HepG2 (cell line): ENCODE measurements at regions not wholly inside any gene's neighbourhood (a gene's known extent, or its start where the extent isn't known, plus 50 kb on each side); places are given as distances from the start of the nearest gene placed in this dataset.

Experiments
- ATAC-seq: fragments of 200-7000 bp; cut with Tn5 transposase; 3 replicates; pipeline ENCODE4 v1.9.1; 2020; ENCODE audit warnings: mild to moderate bottlenecking, moderate library complexity
- BruUV-seq: library from RNA; stranded (reverse); fragments of 400-500 nt; replicated peaks from 2 replicates; lab custom pipeline; 2021; lab: Mats Ljungman, UMichigan
- CTCF ChIA-PET: fragments of 300-600 bp; formaldehyde crosslinking; extraction: SDS; loops from one replicate; lab custom pipeline; 2021; ENCODE audit warnings: low total read pairs, inconsistent platforms, low intra/inter-chr PET ratio; lab: Yijun Ruan, JAX
- POLR2A ChIA-PET: fragments of 350-600 bp; sonication (Branson Sonifier 250); formaldehyde crosslinking; loops from one replicate; lab custom pipeline; 2020; ENCODE audit warnings: antibody characterized with exemption, inconsistent platforms; lab: Yijun Ruan, JAX
- DNase-seq: peaks from one replicate; pipeline ENCODE4 v3.0.0-alpha.2; 2015; ENCODE audit warnings: low spot score
- FAIRE-seq: peaks from 3 replicates; lab custom pipeline; 2011; peaks lifted over from hg19 to GRCh38; lab: Jason Lieb, UNC
- H2AFZ ChIP-seq: one replicate; pipeline ENCODE4 v1.6.1; 2011; ENCODE audit warnings: low read length, inconsistent platforms
- H3K27ac ChIP-seq: fragments of 300-600 bp; 3 replicates; pipeline ENCODE4 v1.8.0; 2011; ENCODE audit warnings: mixed run types, mild to moderate bottlenecking, mixed read lengths, low read length, inconsistent platforms; ENCODE audit not compliant: insufficient read depth; ENCODE audit errors: extremely low read length
- H3K27me3 ChIP-seq, 2 experiments: fragments of 200-600 bp in 1 of 2; 2 replicates in 1 of 2; 3 replicates in 1 of 2; pipeline versions ENCODE4 v1.6.0 to v1.8.0; 2011; ENCODE audit warnings: low read length in 2 of 2, mild to moderate bottlenecking in 2 of 2, moderate library complexity in 2 of 2, inconsistent platforms in 1 of 2; ENCODE audit not compliant: insufficient read depth in 2 of 2, control insufficient read depth in 1 of 2
- H3K36me3 ChIP-seq, 2 experiments: fragments of 200-600 bp in 1 of 2; replicated peaks in 1 of 2; 2 replicates in 1 of 2; 3 replicates in 1 of 2; pipeline versions ENCODE4 v1.5.1 to v1.8.0; 2011; ENCODE audit warnings: low read length in 2 of 2, inconsistent platforms in 1 of 2; ENCODE audit not compliant: insufficient read depth in 2 of 2, control insufficient read depth in 1 of 2
- H3K4me1 ChIP-seq: 2 replicates; pipeline ENCODE4 v1.5.1; 2012; ENCODE audit warnings: low read length, inconsistent platforms; ENCODE audit not compliant: insufficient read depth
- H3K4me2 ChIP-seq: 2 replicates; pipeline ENCODE4 v1.6.0; 2011; ENCODE audit warnings: low read depth, low read length, inconsistent platforms
- H3K4me3 ChIP-seq, 3 experiments: fragments of 200-600 bp in 1 of 3; sonication (generic), shearing (Covaris generic) in 1 of 3; replicated peaks in 1 of 3; 2 replicates each; pipeline ENCODE4 v1.5.1; 2011 to 2016; ENCODE audit warnings: low read length in 3 of 3, inconsistent platforms in 2 of 3, low read depth in 2 of 3, mild to moderate bottlenecking in 2 of 3, control low read depth in 1 of 3, mixed read lengths in 1 of 3; ENCODE audit not compliant: insufficient read depth in 1 of 3
- H3K79me2 ChIP-seq: one replicate; pipeline ENCODE4 v1.6.1; 2011; ENCODE audit warnings: low read length, inconsistent platforms; ENCODE audit not compliant: insufficient read depth
- H3K9ac ChIP-seq: 2 replicates; pipeline ENCODE4 v1.6.0; 2011; ENCODE audit warnings: mild to moderate bottlenecking, low read depth, low read length, inconsistent platforms; ENCODE audit not compliant: insufficient read depth
- H3K9me3 ChIP-seq: 2 replicates; pipeline ENCODE4 v1.5.1; 2012; ENCODE audit warnings: mild to moderate bottlenecking, low read length
- H4K20me1 ChIP-seq: 2 replicates; pipeline ENCODE4 v1.6.0; 2011; ENCODE audit warnings: inconsistent platforms, mild to moderate bottlenecking, low read length, moderate library complexity; ENCODE audit not compliant: insufficient read depth
- ATM ChIP-seq: fragments of 450-650 bp; IDR thresholded peaks from 2 replicates; pipeline ENCODE4 v1.7.1; 2017; ENCODE audit warnings: mild to moderate bottlenecking, borderline replicate concordance
- DNMT1 ChIP-seq: sonication (generic); formaldehyde crosslinking; IDR thresholded peaks from 2 replicates; pipeline ENCODE4 v1.5.1; 2020; ENCODE audit warnings: mild to moderate bottlenecking, missing genetic modification reagents
- FOXA1 ChIP-seq, 2 experiments: fragments of 450-650 bp in 1 of 2; sonication (generic) in 1 of 2; formaldehyde crosslinking in 1 of 2; IDR thresholded peaks; 2 replicates each; pipeline versions ENCODE4 v1.4.0 to v1.6.1; 2016 to 2020; ENCODE audit warnings: missing genetic modification reagents in 1 of 2
- FOXA3 ChIP-seq: IDR thresholded peaks from 2 replicates; pipeline ENCODE4 v1.6.1; 2016; ENCODE audit warnings: missing genetic modification reagents, missing compliant biosample characterization
- FOXK2 ChIP-seq: fragments of 450-650 bp; IDR thresholded peaks from 2 replicates; pipeline ENCODE4 v1.6.1; 2016
- ISL2 ChIP-seq: sonication (generic); formaldehyde crosslinking; IDR thresholded peaks from 2 replicates; pipeline ENCODE4 v1.5.0; 2020; ENCODE audit warnings: missing genetic modification reagents
- LCORL ChIP-seq, 2 experiments: fragments of 450-650 bp in 1 of 2; sonication (generic) in 1 of 2; formaldehyde crosslinking in 1 of 2; IDR thresholded peaks; 2 replicates each; pipeline versions ENCODE4 v1.5.0 to v1.6.1; 2017 to 2020; ENCODE audit warnings: antibody characterized with exemption in 1 of 2, missing genetic modification reagents in 1 of 2
- PPARG ChIP-seq: conservative IDR thresholded peaks from 2 replicates; pipeline ENCODE4 v1.6.1; 2016; ENCODE audit warnings: missing biosample characterization, missing genetic modification reagents
- ZBTB38 ChIP-seq: sonication (generic); formaldehyde crosslinking; IDR thresholded peaks from 2 replicates; pipeline ENCODE4 v1.5.1; 2020; ENCODE audit warnings: mild to moderate bottlenecking, missing genetic modification reagents
- ZBTB42 ChIP-seq: sonication (generic); formaldehyde crosslinking; IDR thresholded peaks from 2 replicates; pipeline ENCODE4 v1.5.0; 2020; ENCODE audit warnings: mild to moderate bottlenecking, missing genetic modification reagents
- ZNF777 ChIP-seq: sonication (generic); formaldehyde crosslinking; IDR thresholded peaks from 2 replicates; pipeline ENCODE4 v1.4.0; 2020; ENCODE audit warnings: missing genetic modification reagents
- WGBS: methylation state at CpG from one replicate; pipeline ENCODE4 v1.1.6; 2017; ENCODE audit warnings: low lambda C conversion rate; 5-methylcytosine and 5-hydroxymethylcytosine counted together
- in situ Hi-C: cut with HindIII; loops from 2 replicates; pipeline ENCODE4 v1.10.0; 2017; ENCODE audit warnings: low pct_unique_long_range_greater_than_20kb; ENCODE audit not compliant: extremely low pct_ligation_motif_present
- intact Hi-C: fragments of 100-400 bp; cut with micrococcal nuclease; formaldehyde crosslinking; loops from one replicate; pipeline ENCODE4 v1.10.0; 2022; ENCODE audit not compliant: unreplicated experiment
- TF ChIP-seq, protein P1 (sequence below): sonication (generic); formaldehyde crosslinking; IDR thresholded peaks from 2 replicates; pipeline ENCODE4 v1.4.0; 2020; ENCODE audit warnings: mild to moderate bottlenecking, missing genetic modification reagents
- TF ChIP-seq, protein P2 (sequence below): sonication (generic); formaldehyde crosslinking; IDR thresholded peaks from 2 replicates; pipeline ENCODE4 v1.4.0; 2020; ENCODE audit warnings: mild to moderate bottlenecking, missing genetic modification reagents

DNA sequence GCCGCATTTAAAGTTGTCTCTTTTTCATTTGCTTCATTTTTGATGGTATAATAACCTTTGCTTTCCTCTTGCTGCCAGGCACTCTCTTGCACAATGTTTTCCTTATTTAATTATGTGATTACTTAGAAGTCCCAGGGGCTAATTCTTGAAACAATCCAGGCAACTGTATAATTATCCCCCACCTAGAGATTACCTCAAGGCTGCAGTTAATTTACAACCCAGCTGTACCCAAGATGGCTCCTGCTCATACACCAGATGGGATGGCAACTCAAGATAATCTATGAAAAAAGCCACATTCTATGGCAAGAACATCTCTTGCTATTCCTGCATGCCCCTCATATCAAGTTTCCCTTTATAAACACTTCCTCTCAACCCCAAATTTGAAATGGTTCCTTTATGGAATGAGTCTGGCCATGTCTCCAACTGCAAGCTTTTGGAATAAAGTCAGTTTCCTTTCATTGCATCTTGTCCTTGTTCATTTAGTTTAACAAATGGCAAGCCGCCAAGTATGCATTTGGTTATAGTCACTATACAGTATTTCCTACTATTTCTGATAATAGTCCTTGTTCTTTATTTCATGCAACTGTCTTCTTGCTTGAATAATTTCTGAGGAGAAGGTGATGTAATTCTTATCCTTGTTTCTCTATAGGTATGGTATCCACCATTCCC lies 1042.6 kb downstream of the PLA2G4A start:
- WGBS: 0% methylated on average over 2 of the region's 2 CpGs
- in situ Hi-C loops (no loop called here), intact Hi-C loops (no loop called here)
- no peaks in the 10 kb centered on the region for H3K36me3 ChIP-seq
- BruUV-seq: no TSS peak
- no peak overlapping the region for H3K27ac ChIP-seq
- DNase-seq (no peak), FAIRE-seq (no peak)
- no peak overlapping the region for H3K4me2 ChIP-seq
- no peaks in the 10 kb centered on the region for H4K20me1 ChIP-seq
- H2AFZ ChIP-seq: no peak overlapping the region
- TF ChIP-seq FOXK2 (no peak), ZNF777 (no peak), ISL2 (CRISPR knock-in tag) (no peak), PPARG (CRISPR knock-in tag) (no peak), ZBTB38 (CRISPR knock-in tag) (no peak), FOXA3 (CRISPR knock-in tag) (no peak), ZBTB42 (CRISPR knock-in tag) (no peak), ATM (no peak), LCORL (IDR thresholded peaks at IDR 0.05) (no peak), LCORL (CRISPR knock-in tag; IDR thresholded peaks at IDR 0.05) (no peak), DNMT1 (CRISPR knock-in tag) (no peak), FOXA1 (IDR thresholded peaks at IDR 0.05) (no peak), FOXA1 (CRISPR knock-in tag; IDR thresholded peaks at IDR 0.05) (no peak)
- TF ChIP-seq, protein P1, sequence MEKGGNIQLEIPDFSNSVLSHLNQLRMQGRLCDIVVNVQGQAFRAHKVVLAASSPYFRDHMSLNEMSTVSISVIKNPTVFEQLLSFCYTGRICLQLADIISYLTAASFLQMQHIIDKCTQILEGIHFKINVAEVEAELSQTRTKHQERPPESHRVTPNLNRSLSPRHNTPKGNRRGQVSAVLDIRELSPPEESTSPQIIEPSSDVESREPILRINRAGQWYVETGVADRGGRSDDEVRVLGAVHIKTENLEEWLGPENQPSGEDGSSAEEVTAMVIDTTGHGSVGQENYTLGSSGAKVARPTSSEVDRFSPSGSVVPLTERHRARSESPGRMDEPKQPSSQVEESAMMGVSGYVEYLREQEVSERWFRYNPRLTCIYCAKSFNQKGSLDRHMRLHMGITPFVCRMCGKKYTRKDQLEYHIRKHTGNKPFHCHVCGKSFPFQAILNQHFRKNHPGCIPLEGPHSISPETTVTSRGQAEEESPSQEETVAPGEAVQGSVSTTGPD (CRISPR knock-in tag): no peak
- TF ChIP-seq, protein P2, sequence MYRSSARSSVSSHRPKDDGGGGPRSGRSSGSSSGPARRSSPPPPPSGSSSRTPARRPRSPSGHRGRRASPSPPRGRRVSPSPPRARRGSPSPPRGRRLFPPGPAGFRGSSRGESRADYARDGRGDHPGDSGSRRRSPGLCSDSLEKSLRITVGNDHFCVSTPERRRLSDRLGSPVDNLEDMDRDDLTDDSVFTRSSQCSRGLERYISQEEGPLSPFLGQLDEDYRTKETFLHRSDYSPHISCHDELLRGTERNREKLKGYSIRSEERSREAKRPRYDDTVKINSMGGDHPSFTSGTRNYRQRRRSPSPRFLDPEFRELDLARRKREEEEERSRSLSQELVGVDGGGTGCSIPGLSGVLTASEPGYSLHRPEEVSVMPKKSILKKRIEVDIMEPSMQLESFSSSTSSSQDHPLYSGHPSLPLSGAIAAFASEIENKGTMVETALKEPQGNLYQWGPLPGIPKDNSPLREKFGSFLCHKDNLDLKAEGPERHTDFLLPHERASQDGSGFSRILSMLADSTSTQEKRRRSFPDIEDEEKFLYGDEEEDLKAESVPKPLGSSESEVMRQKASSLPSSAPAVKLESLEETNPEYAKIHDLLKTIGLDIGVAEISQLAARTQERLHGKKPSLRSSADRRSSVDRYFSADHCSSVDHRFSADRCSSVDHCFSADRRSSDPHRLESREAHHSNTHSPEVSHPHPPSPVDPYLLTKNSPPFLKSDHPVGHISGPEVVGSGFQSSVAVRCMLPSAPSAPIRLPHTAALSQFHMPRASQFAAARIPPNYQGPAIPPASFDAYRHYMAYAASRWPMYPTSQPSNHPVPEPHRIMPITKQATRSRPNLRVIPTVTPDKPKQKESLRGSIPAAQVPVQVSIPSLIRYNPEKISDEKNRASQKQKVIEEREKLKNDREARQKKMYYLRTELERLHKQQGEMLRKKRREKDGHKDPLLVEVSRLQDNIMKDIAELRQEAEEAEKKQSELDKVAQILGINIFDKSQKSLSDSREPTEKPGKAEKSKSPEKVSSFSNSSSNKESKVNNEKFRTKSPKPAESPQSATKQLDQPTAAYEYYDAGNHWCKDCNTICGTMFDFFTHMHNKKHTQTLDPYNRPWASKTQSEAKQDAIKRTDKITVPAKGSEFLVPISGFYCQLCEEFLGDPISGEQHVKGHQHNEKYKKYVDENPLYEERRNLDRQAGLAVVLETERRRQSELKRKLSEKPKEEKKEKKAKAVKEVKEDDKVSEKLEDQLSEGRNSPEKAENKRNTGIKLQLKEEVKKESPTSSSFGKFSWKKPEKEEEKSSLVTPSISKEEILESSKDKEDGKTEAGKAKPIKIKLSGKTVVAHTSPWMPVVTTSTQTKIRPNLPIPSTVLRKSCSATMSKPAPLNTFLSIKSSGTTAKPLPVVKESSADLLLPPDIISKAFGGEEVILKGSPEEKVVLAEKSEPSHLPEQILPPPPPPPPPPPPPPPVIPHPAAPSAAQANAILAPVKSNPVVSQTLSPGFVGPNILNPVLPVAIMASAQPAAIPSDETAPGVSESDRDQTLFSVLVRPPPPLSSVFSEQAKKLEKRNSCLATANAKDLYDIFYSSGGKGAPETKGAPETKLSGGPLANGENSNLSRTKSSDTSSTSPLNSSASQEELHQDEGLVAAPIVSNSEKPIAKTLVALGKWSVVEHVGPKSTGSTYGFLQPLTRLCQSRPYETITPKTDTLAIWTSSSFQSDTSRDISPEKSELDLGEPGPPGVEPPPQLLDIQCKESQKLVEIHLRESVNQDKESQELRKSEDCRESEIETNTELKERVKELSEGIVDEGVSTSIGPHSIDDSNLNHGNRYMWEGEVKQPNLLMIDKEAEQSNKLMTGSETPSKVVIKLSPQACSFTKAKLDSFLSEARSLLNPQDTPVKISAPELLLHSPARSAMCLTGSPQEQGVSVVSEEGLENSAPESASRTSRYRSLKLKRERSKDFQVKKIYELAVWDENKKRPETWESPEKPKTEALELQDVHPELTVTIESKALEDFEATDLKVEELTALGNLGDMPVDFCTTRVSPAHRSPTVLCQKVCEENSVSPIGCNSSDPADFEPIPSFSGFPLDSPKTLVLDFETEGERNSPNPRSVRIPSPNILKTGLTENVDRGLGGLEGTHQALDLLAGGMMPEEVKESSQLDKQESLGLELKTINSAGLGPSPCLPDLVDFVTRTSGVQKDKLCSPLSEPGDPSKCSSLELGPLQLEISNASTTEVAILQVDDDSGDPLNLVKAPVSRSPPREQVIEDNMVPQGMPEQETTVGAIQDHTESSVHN (CRISPR knock-in tag): no peak
- TF ChIP-seq, all 625 proteins: peak for 0
- Histone ChIP-seq H3K9ac (no peak overlapping the region), H3K27me3 (no peaks in the 10 kb centered on the region), H3K4me1 (no peaks in the 10 kb centered on the region), H3K79me2 (no peaks in the 10 kb centered on the region), H3K4me3 (no peak overlapping the region), H3K9me3 (no peaks in the 10 kb centered on the region)
- ChIA-PET CTCF (no interaction called here), POLR2A (no interaction called here)
- ATAC-seq: no peak
